NCI-H2107 treated with DMSO at 0.1 percent for 48 hours (cell line): ENCODE measurements at regions not wholly inside any gene's neighbourhood (a gene's known extent, or its start where the extent isn't known, plus 50 kb on each side); places are given as distances from the start of the nearest gene placed in this dataset.

Experiments used
- DNase-seq: peaks from one replicate; lab custom pipeline; 2025; ENCODE audit not compliant: unreplicated experiment; lab: John Stamatoyannopoulos, UW

- no peak for DNase-seq
Measured at GRCh38 chr2:57893347-57893746, 153.3 kb upstream of the VRK2 start.

DNA sequence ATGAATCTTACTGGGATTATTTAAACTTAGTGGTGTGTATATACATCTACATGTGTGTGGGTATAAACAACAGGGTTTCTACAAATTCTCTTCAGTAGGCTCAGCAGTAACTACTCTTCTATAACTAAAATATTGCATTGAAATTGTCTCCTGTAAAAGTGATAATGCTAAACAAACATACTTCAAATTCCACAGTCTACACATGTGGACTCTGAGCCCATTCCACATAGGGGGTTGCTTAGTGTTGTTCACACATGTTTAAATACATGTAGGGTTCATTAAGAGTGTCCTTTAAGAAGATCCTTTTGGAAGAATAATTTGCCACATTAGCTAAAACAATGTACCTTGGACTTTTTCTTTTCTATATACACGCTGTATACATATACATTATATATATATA lies 152.8 kb upstream of the VRK2 start:
- DNase-seq, result no peak

DNA sequence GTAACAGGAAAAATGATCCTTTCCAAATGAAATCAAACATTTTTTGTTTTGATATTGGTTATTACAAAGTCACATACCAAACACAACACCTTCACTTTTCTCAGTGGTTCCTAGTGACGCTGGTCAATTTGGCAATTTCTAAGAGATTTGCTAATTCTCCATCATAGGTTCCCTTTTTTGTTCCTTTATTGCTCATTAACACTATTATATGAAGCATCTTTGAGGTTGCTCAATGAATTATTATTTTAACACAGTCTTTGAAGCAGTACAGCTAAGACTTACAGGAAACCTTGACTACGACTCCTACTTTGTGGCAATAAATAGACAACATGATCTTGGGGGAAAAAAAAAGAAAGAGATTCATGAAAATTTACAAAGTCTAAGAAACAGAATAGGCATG lies 152.2 kb upstream of the VRK2 start:
- DNase-seq, result no peak

DNA sequence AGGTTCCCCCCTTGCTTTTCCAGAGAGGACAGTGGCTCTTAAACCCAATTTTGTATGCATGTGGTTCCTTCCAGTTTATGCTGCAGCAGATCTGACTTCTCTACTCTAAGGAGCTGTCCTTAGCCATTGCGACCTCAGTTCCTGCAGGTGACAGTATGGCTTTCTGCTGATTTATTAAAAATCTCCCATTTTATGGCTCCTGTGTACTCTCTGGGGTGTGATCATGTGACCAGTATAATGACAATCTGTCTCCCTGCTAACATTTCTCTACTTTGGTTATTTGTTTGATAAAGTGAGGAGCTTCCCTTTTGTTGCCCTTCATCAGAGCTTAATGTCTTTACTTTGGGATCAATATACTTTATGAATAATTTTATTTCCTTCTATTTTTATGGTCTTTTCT lies 148.7 kb upstream of the VRK2 start:
- no peak for DNase-seq

- DNase-seq, result no peak
Measured at GRCh38 chr2:57899898-57900297, 146.7 kb upstream of the VRK2 start.

DNA sequence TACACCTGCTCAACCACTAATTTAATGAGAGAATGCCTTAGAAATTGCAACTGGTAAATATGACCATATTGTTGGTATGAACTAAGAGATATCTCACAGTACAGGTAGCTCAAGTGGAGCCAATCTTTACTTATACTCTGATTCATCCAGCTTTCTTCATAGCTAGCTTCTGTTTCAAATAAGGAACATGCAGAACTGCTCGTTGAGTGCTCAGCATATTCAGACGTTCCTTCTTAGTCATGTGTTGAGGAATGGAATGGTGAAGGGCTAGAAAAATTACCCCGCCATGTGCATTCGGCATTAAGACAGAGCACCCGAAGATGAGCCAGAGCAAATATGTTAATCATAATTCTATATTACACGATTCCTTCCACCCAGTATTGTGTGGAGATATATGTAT lies 144.0 kb upstream of the VRK2 start:
- no peak for DNase-seq

DNA sequence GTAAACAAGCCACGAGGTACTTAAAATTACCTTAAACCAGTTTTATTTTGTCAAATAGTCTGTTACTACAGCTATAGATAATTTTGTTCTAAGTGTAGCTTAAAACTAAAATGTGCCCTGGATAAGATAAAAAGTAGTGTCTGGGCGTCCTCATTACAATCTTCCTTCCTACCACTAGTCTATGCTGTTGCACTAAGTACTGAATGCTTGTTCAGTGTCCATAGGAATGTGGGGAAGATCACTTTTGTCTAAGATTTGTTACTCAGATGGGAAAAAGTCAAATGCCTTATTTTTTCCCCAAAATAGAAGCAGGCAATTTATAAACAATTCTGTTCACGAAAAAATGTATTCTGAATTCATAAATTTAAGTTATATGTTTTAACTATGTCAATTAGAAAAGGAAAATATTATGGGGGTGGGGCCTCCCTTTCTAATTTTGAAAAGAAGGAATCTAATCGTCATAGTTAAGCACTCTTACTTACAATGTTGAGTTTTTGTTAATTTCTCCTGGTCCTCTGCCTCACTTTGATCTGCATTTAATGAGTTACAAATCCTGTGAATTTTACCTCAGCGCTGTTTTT lies 140.4 kb upstream of the VRK2 start:
- peak; percentile 26 for DNase-seq

DNA sequence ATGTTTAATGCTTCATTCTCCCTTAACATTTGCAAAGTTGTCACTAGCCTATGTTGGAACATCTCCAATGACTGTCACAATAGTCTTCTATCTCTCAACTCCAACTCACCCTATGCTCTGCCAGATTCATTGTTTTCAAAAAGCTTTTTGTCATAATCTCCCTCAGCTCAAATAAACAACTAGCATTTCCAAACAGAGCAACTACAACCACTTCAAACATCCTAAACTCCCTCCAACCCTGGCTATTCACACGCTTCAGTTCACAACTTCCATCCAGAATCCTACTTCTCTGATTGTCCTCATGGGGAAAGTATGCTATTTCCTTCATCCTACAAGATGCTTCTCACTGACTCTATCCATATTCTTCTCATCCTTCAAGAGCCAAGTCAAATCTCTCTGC lies 139.2 kb upstream of the VRK2 start:
- no peak for DNase-seq

DNA sequence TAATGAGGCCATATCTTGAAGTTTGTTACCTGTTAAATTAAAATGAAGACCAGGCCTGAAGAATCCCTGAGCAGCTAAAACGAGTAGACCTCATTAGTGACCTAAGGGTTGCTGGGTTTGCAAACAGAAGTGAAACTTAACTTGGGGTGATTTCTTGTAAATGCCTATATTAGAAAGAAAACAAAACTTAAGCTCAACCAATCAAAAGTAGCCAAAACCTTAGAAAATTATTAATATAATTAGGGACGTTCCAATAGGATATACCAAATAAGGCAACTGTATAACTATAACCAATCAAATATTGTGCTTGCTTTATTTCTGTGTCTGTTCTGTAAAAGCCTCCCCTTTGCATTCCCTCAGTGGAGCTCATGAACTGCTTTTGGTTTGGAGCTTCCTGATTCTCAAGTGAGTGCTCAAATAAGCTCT lies 137.9 kb upstream of the VRK2 start:
- DNase-seq, result no peak

DNA sequence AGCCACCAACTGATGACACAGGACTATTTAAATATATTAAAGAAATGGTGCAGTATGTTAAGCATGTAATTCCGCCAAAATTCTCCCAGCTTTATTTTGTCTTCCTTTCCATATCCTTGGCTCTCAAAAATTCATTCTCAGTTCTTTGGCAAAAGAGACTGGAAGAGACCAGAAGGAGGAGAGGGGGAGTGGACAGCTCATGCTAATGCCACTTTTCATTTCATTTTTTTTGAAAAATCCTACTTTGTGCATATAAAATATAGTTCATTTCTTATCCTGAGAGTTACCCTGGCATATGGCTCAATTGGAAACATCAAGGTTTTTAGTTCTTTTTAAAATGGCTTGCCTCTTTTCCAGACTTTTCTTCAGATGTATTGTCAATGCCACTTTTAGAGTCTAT lies 128.5 kb upstream of the VRK2 start:
- no peak for DNase-seq

DNA sequence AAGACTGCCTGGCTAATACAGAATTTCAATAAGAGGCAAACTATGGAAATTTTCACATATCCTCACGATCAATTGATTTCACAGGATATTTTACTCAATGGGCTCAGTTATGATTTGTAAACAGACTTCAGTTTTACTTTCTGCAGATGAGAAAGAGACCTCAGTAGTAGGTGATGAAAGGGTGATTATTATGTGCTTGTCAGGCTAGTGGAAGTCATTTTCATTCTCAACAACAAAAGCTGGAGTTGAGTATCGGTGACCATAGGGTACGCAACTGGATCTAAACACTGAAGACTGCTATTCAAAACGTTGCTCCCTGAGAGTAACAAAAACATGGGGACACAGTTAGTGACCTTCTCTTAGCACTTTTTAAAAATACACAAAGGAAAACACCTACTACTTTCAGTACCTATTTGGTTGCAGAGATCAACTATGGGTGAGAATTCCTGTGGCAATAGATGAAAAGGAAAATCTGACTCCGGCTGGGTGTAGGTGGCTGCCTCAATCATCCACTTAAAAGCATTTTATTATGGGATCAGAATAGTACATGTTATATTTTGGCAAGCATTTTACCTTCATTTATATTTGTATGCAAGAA lies 126.2 kb upstream of the VRK2 start:
- no peak for DNase-seq

DNA sequence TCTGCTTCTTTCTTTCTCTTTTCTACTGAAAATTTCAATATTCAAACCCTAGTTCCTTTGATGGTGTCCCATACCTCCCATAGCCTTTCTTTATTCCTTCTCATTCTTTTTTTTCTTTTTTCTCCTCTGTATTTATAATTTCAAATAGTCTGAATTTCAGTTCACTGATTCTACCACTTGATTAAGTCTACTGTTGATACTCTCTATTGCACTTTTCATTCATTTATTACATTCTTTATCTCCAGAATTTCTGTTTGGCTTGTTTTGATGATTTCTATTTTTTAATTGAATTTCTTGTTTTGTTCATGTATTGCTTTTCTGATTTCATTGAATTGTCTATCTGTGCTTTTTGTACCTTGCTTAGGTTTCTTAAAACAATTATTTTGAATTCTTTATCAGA lies 111.9 kb upstream of the VRK2 start:
- DNase-seq, result no peak

GRCh38 chr2:57936216-57936615 lies 110.4 kb upstream of the VRK2 start:
- DNase-seq, result no peak

DNA sequence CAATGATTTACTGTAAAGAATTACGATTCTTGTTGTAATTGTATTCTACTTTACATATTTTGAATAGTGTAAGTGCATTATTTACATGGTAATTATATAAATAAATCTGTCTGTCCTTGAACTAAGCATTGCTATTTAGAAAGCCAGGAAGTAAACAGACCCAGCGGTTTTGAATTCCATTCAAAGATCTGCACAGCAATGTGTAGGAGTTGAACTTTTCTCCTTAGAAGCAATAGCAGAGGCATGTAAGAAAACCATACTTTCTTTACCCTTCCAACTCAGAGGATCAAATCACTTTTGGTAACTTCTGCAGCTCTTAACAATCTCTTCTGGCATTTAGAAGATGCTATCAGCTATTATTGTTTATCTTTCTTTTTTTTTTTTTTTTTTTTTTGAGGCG lies 109.2 kb upstream of the VRK2 start:
- DNase-seq, result no peak

GRCh38 chr2:57941816-57942215 lies 104.8 kb upstream of the VRK2 start:
- DNase-seq, result no peak

DNA sequence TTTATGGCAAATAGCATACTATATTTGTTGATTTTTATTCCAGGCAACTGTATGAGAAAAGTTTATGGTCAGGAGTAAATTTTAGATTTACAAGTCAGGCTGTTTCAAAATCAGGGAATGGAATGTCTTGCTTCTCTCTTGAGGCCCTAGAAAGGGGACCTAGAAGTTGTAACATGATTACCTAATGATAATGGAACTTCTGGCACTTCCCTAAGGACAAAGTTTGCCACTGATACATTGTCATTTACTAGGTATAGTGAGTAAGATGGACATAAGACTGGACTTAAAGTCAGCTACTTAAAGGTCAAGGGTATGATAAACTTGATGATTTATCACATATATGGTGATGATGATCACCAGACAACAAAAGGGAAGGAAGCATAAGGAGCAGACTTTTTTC lies 103.3 kb upstream of the VRK2 start:
- DNase-seq, result no peak

GRCh38 chr2:57947398-57947797 lies 99.2 kb upstream of the VRK2 start:
- no peak for DNase-seq

- no peak for DNase-seq
Measured at GRCh38 chr2:57954020-57954419, 92.6 kb upstream of the VRK2 start.

- no peak for DNase-seq
Measured at GRCh38 chr2:57957238-57957637, 89.4 kb upstream of the VRK2 start.

DNA sequence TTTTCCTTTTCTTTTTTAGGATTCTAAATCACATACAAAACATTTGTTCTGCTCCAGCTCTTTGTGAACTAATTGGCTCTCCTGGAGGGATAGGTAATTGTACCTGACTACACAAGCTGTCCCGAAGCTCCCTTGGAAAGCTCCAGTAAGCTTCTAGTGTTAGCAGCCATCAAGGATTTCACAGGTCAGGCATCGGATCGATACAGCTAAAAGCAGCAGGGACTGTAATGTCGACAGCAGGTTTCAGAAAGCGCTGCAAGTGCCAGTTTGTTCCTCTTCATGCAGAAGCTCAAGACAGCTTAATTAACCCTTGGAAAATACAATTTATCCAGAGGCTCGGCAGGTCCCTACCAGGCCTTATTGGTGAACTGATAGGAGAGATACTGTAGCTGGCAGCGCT lies 87.2 kb upstream of the VRK2 start:
- DNase-seq, result peak; percentile 47

- DNase-seq, result no peak
Measured at GRCh38 chr2:57962861-57963260, 83.7 kb upstream of the VRK2 start.

GRCh38 chr2:57965219-57965618 lies 81.4 kb upstream of the VRK2 start:
- no peak for DNase-seq

DNA sequence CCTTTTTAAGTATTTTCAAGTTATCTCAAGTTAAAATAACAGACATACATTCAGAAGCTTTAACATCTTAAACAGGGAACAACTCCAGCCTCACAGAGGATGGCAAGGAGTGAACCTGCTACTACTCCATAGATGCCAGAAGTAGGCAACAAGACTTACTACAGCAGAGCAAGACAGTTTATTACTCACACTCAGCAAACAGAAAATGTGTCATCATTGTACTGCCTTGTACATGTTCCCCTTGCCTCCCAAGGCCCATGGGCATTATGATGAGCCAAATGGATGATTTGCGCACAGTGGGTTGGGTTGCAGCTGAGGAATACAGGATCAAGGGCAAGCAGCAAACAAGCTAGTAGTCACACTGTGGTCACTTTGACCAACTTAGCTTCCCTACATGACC lies 80.6 kb upstream of the VRK2 start:
- no peak for DNase-seq
